Esophagus squamous epithelium (tissue), 5 donors: ENCODE measurements at regions not wholly inside any gene's neighbourhood (a gene's known extent, or its start where the extent isn't known, plus 50 kb on each side); places are given as distances from the start of the nearest gene placed in this dataset.

Experiments
- DNase-seq: peaks from one replicate; lab custom pipeline; 2025; lab: John Stamatoyannopoulos, UW
- H3K27ac ChIP-seq, 4 donors: fragments of 200-600 bp; sonication (generic); one replicate each; pipeline ENCODE4 v1.5.1; 2016 to 2019; ENCODE audit warnings: mild to moderate bottlenecking in 1 of 4
- H3K27me3 ChIP-seq, 4 donors: fragments of 200-600 bp; sonication (generic); 1 replicate in 3 of 4; 2 replicates in 1 of 4; pipeline versions ENCODE4 v1.5.1 to v1.6.0; 2017 to 2021; ENCODE audit warnings: antibody characterized with exemption in 1 of 4
- H3K36me3 ChIP-seq, 3 donors: fragments of 200-600 bp; sonication (generic); one replicate each; pipeline ENCODE4 v1.5.1; 2016 to 2019
- H3K4me1 ChIP-seq, 3 donors: fragments of 200-600 bp; sonication (generic); one replicate each; pipeline ENCODE4 v1.5.1; 2017 to 2019
- H3K4me3 ChIP-seq, 4 donors: fragments of 200-600 bp; sonication (generic); 1 replicate in 3 of 4; 2 replicates in 1 of 4; pipeline ENCODE4 v1.5.1; 2016 to 2019; ENCODE audit warnings: mild to moderate bottlenecking in 2 of 4, moderate library complexity in 1 of 4
- H3K9me3 ChIP-seq, 3 donors: fragments of 200-600 bp; sonication (generic); one replicate each; pipeline ENCODE4 v1.5.1; 2016 to 2019
- CTCF ChIP-seq, 6 experiments: fragments of 450-650 bp in 4 of 6; fragments of 200-600 bp in 2 of 6; sonication (generic) in 2 of 6; IDR thresholded peaks; one replicate each; pipeline ENCODE4 v1.5.1; 2016 to 2019; ENCODE audit warnings: antibody characterized with exemption in 6 of 6, mild to moderate bottlenecking in 4 of 6, moderate library complexity in 4 of 6
- POLR2A ChIP-seq, 4 donors: fragments of 450-650 bp; IDR thresholded peaks; one replicate each; pipeline ENCODE4 v1.6.1; 2017; ENCODE audit warnings: antibody characterized with exemption in 4 of 4, mild to moderate bottlenecking in 4 of 4, moderate library complexity in 3 of 4
- WGBS, 2 donors: methylation state at CpG; one replicate each; pipeline ENCODE4 v1.1.5; 2018; 5-methylcytosine and 5-hydroxymethylcytosine counted together
- intact Hi-C: fragments of 100-400 bp; cut with DNase I; formaldehyde crosslinking; loops from one replicate; pipeline ENCODE4 v1.15.0; 2022
- donor health status: DM: yes; HTN: yes; CAD: no.

GRCh38 chr1:112318698-112319370 lies 77.2 kb upstream of the CTTNBP2NL start:
- DNase-seq = no peak
- H3K9me3 ChIP-seq = no peaks in the 10 kb centered on the region
- no peak overlapping the region for H3K4me3 ChIP-seq
- H3K36me3 ChIP-seq = no peaks in the 10 kb centered on the region
- intact Hi-C loops = no loop called here
- no peaks in the 10 kb centered on the region for H3K27me3 ChIP-seq
- H3K27ac ChIP-seq = peak overlapping the region in 3 of 4 donors; percentile 39 to 79 (median 78)
- peaks cover 11 to 46% (median 22%) of the 10 kb centered on the region in 3 donors for H3K4me1 ChIP-seq
- 30 to 34% methylated on average over 3 of the region's 3 CpGs for WGBS, 2 donors
- TF ChIP-seq CTCF (IDR thresholded peaks at IDR 0.05) (no peak), POLR2A (IDR thresholded peaks at IDR 0.05) (no peak)

GRCh38 chr1:112319371-112320040 lies 76.5 kb upstream of the CTTNBP2NL start:
- no peak for DNase-seq

GRCh38 chr1:112320058-112320457 lies 76.0 kb upstream of the CTTNBP2NL start:
- Histone ChIP-seq H3K27ac (peak overlapping the region in 1 of 4 donors; percentile 29), H3K4me1 (peaks cover 11 to 46% (median 22%) of the 10 kb centered on the region in 3 donors), H3K9me3 (no peaks in the 10 kb centered on the region), H3K4me3 (no peak overlapping the region), H3K27me3 (peaks cover 0 to 1% (median 0%) of the 10 kb centered on the region in 4 donors), H3K36me3 (no peaks in the 10 kb centered on the region)
- TF ChIP-seq POLR2A (IDR thresholded peaks at IDR 0.05) = no peak
- TF ChIP-seq CTCF (IDR thresholded peaks at IDR 0.05) = no peak
- intact Hi-C loops = no loop called here
- 39 to 46% methylated on average over 2 of the region's 2 CpGs for WGBS, 2 donors
- no peak for DNase-seq

More at GRCh38 chr1:112319371-112320040, 76.5 kb upstream of the CTTNBP2NL start:
- intact Hi-C loops = no loop called here
- Histone ChIP-seq H3K4me1 (peaks cover 11 to 46% (median 22%) of the 10 kb centered on the region in 3 donors), H3K27me3 (no peaks in the 10 kb centered on the region), H3K4me3 (no peak overlapping the region), H3K27ac (peak overlapping the region in 1 of 4 donors; percentile 29), H3K36me3 (no peaks in the 10 kb centered on the region), H3K9me3 (no peaks in the 10 kb centered on the region)
- WGBS, 2 donors = 28 to 33% methylated on average over 6 of the region's 6 CpGs
- no peak for TF ChIP-seq POLR2A (IDR thresholded peaks at IDR 0.05)
- TF ChIP-seq CTCF (IDR thresholded peaks at IDR 0.05) = no peak

GRCh38 chr1:112322018-112322417 lies 74.0 kb upstream of the CTTNBP2NL start:
- Histone ChIP-seq H3K27ac (no peak overlapping the region), H3K36me3 (no peaks in the 10 kb centered on the region), H3K9me3 (no peaks in the 10 kb centered on the region), H3K4me1 (peaks cover 11 to 42% (median 19%) of the 10 kb centered on the region in 3 donors), H3K27me3 (peaks cover 0 to 8% (median 0%) of the 10 kb centered on the region in 4 donors), H3K4me3 (no peak overlapping the region)
- 62 to 71% methylated on average over 7 of the region's 7 CpGs for WGBS, 2 donors
- TF ChIP-seq POLR2A (IDR thresholded peaks at IDR 0.05) = no peak
- no peak for TF ChIP-seq CTCF (IDR thresholded peaks at IDR 0.05)
- DNase-seq = no peak
- intact Hi-C loops = no loop called here
